Gastrocnemius medialis (tissue), 4 donors: ENCODE measurements at regions not wholly inside any gene's neighbourhood (a gene's known extent, or its start where the extent isn't known, plus 50 kb on each side); places are given as distances from the start of the nearest gene placed in this dataset.

Experiments
- POLR2A ChIP-seq, 2 donors: fragments of 450-650 bp; IDR thresholded peaks; one replicate each; pipeline ENCODE4 v1.6.1; 2017; ENCODE audit warnings: antibody characterized with exemption in 2 of 2, mild to moderate bottlenecking in 2 of 2, moderate library complexity in 2 of 2
- TF ChIP-seq, protein P1 (sequence below), 5 experiments: fragments of 450-650 bp in 3 of 5; fragments of 200-600 bp in 2 of 5; sonication (generic) in 2 of 5; IDR thresholded peaks in 4 of 5; conservative IDR thresholded peaks in 1 of 5; 1 replicate in 4 of 5; 2 replicates in 1 of 5; pipeline ENCODE4 v1.5.1; 2016 to 2019; ENCODE audit warnings: antibody characterized with exemption in 5 of 5, mild to moderate bottlenecking in 3 of 5, moderate library complexity in 3 of 5

DNA sequence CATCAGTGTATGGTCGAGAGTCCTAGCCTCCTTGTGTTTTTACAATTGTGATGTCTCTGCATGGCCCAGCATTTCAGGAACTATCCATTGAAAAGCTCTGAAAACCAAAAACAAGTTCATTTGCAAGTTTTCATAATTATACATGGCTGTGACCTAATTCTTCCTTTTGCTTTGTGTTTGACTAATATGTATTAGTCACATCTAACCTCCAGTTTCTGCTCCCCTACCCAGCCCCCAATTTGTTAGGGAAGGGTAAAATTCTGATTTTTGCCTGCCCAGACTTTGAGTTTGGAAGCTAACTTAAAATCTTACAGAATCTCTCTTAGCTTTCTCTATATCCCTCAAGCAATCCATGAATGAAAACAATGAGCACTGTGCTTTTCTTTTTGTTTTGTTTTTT, 128.2 kb upstream of the SEMA6A start:
- TF ChIP-seq, protein P1, sequence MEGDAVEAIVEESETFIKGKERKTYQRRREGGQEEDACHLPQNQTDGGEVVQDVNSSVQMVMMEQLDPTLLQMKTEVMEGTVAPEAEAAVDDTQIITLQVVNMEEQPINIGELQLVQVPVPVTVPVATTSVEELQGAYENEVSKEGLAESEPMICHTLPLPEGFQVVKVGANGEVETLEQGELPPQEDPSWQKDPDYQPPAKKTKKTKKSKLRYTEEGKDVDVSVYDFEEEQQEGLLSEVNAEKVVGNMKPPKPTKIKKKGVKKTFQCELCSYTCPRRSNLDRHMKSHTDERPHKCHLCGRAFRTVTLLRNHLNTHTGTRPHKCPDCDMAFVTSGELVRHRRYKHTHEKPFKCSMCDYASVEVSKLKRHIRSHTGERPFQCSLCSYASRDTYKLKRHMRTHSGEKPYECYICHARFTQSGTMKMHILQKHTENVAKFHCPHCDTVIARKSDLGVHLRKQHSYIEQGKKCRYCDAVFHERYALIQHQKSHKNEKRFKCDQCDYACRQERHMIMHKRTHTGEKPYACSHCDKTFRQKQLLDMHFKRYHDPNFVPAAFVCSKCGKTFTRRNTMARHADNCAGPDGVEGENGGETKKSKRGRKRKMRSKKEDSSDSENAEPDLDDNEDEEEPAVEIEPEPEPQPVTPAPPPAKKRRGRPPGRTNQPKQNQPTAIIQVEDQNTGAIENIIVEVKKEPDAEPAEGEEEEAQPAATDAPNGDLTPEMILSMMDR (IDR thresholded peaks at IDR 0.05 in 4 of 5, conservative IDR thresholded peaks at IDR 0.05 in 1 of 5): no peak
- TF ChIP-seq POLR2A (IDR thresholded peaks at IDR 0.05): no peak
